Esophagus muscularis mucosa (tissue), 4 donors: ENCODE measurements at regions not wholly inside any gene's neighbourhood (a gene's known extent, or its start where the extent isn't known, plus 50 kb on each side); places are given as distances from the start of the nearest gene placed in this dataset.

ENCODE experiments used
- CTCF ChIP-seq, 3 experiments: fragments of 200-600 bp in 2 of 3; fragments of 450-650 bp in 1 of 3; sonication (generic) in 2 of 3; IDR thresholded peaks; one replicate each; pipeline ENCODE4 v1.5.1; 2017 to 2019; ENCODE audit warnings: antibody characterized with exemption in 3 of 3, mild to moderate bottlenecking in 2 of 3, moderate library complexity in 1 of 3
- EP300 ChIP-seq: sonication (generic); formaldehyde crosslinking; IDR thresholded peaks from one replicate; pipeline ENCODE4 v1.6.1; 2017; ENCODE audit warnings: antibody characterized with exemption
- POLR2AphosphoS5 ChIP-seq, 2 donors: sonication (generic); formaldehyde crosslinking; IDR thresholded peaks; one replicate each; pipeline ENCODE4 v1.6.1; 2017; ENCODE audit warnings: antibody characterized with exemption in 2 of 2

- TF ChIP-seq CTCF (IDR thresholded peaks at IDR 0.05) (no peak), POLR2AphosphoS5 (IDR thresholded peaks at IDR 0.05) (no peak), EP300 (no peak)
Measured at GRCh38 chr15:38631119-38632075, 66.8 kb upstream of the RASGRP1 start.
